Endodermal cell (in vitro differentiated cells): ENCODE measurements at regions not wholly inside any gene's neighbourhood (a gene's known extent, or its start where the extent isn't known, plus 50 kb on each side); places are given as distances from the start of the nearest gene placed in this dataset.
"Not testable (repeated sequence)": the region's sequence is repeated elsewhere in the genome, so short reads cannot be mapped to it uniquely, and the experiment has no call there.

Source experiments
- DNase-seq: peaks from one replicate; pipeline ENCODE4 v3.0.0-alpha.2; 2017
- H3K27ac ChIP-seq: 2 replicates; pipeline ENCODE4 v1.5.1; 2013; ENCODE audit warnings: mild to moderate bottlenecking, low read depth, low read length, moderate library complexity
- H3K27me3 ChIP-seq: 2 replicates; pipeline ENCODE4 v1.6.1; 2013; ENCODE audit warnings: mild to moderate bottlenecking, low read length, moderate library complexity; ENCODE audit not compliant: insufficient read depth, control insufficient read depth, poor library complexity, severe bottlenecking
- H3K36me3 ChIP-seq: 2 replicates; pipeline ENCODE4 v1.7.0; 2013; ENCODE audit warnings: mild to moderate bottlenecking, low read length, moderate library complexity; ENCODE audit not compliant: control insufficient read depth, insufficient read depth
- H3K4me1 ChIP-seq: one replicate; pipeline ENCODE4 v1.7.0; 2013; ENCODE audit warnings: low read length; ENCODE audit not compliant: control insufficient read depth, insufficient read depth
- H3K4me3 ChIP-seq: 2 replicates; pipeline ENCODE4 v1.5.1; 2013; ENCODE audit warnings: mild to moderate bottlenecking, low read length, moderate library complexity
- H3K9ac ChIP-seq: 2 replicates; pipeline ENCODE4 v1.6.1; 2013; ENCODE audit warnings: mild to moderate bottlenecking, low read length, moderate library complexity; ENCODE audit not compliant: poor library complexity, severe bottlenecking; ENCODE audit errors: extremely low read depth
- H3K9me3 ChIP-seq: 2 replicates; pipeline ENCODE4 v1.6.1; 2013; ENCODE audit warnings: mild to moderate bottlenecking, low read length, moderate library complexity; ENCODE audit not compliant: control insufficient read depth
- H3K27ac Mint-ChIP-seq: 2 replicates; pipeline ENCODE4 v1.8.0; 2020; ENCODE audit warnings: mixed read lengths
- H3K27me3 Mint-ChIP-seq: 2 replicates; pipeline ENCODE4 v1.8.0; 2021; ENCODE audit warnings: mild to moderate bottlenecking, mixed read lengths; ENCODE audit not compliant: insufficient read depth
- H3K36me3 Mint-ChIP-seq: 2 replicates; pipeline ENCODE4 v1.8.0; 2020; ENCODE audit warnings: low read depth, mixed read lengths
- H3K4me1 Mint-ChIP-seq: 2 replicates; pipeline ENCODE4 v1.8.0; 2020; ENCODE audit warnings: mixed read lengths
- H3K4me3 Mint-ChIP-seq: 2 replicates; pipeline ENCODE4 v1.8.0; 2020; ENCODE audit warnings: mild to moderate bottlenecking, moderate library complexity, mixed read lengths
- H3K9me3 Mint-ChIP-seq: 2 replicates; pipeline ENCODE4 v1.8.0; 2020; ENCODE audit warnings: mild to moderate bottlenecking, mixed read lengths
- CTCF ChIP-seq: fragments of 200-600 bp; sonication (generic); conservative IDR thresholded peaks from 2 replicates; pipeline ENCODE4 v1.5.0; 2021; ENCODE audit warnings: antibody characterized with exemption, mild to moderate bottlenecking
- WGBS, 2 experiments: methylation state at CpG; one replicate each; pipeline versions ENCODE4 v1.1.5 to v1.1.7; 2013; ENCODE audit warnings: missing lambda C conversion rate in 2 of 2, mixed read lengths in 1 of 2; ENCODE audit not compliant: insufficient coverage in 1 of 2, insufficient read length in 1 of 2; 5-methylcytosine and 5-hydroxymethylcytosine counted together

DNA sequence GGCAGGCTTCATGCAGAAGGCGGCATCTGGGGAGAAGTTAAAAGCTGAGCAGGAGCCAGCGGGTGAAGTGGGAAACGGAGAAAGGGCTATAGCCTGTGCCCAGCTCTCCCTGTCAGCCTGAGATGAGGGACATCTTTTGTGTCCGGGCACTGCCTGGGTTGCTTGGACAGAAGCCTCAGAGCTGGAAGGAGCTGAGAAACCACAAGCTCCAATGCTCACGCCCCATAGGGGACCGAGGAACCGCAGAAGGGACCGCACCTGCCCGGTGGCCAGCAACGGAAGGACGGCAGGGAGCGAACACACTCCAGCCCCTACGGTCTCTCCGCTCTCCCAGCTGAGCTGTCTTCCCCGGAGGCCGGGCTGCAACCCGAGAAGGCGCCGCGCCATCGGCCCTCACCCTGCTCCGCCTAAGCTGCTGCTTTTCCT lies 175.8 kb downstream of the NPIPB11 start:
- Mint-ChIP-seq H3K27me3 (no peaks in the 10 kb centered on the region), H3K36me3 (no peaks in the 10 kb centered on the region), H3K4me3 (no peak overlapping the region), H3K9me3 (no peaks in the 10 kb centered on the region), H3K27ac (no peak overlapping the region), H3K4me1 (peaks cover 2% of the 10 kb centered on the region)
- Histone ChIP-seq H3K9me3 (no peaks in the 10 kb centered on the region), H3K36me3 (no peaks in the 10 kb centered on the region), H3K9ac (no peak overlapping the region), H3K4me1 (no peaks in the 10 kb centered on the region), H3K27ac (no peak overlapping the region), H3K27me3 (no peaks in the 10 kb centered on the region), H3K4me3 (no peak overlapping the region)
- 64 to 83% methylated on average over 11 to 21 of the region's 22 CpGs for WGBS, 2 experiments
- no peak for TF ChIP-seq CTCF
- DNase-seq, result peak; percentile 80

DNA sequence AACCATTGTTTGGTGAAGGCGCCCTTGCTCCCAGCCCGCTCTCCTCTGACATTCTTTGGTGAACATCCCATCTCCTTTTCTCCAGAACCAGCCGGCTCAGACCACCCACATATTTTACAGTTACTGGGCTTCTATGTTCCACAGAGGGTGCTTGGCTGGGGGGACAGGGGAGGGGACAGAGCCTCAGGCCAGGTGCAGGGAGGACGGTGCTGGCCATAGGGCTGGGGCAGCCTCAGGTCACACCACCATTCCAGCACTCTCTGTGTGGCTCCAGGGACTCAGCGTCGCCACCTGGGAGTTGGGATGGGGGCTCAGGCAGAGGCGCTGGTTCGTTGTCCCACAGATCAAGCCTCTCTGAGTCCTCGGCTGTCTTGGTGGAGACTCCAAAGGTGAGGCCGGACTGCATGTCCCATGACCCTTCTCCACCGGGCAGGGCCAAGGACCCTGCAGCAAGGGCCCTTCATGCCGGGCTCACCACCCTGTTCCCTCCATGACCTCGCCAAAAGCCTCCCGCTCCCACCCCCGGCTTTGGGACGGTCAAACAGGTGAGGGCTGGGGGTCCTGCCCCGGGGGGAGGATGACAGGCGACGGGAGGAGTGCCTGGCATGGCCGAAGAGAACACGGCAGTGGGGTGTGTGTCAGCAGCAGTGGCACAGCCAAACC lies 176.4 kb downstream of the NPIPB11 start:
- H3K27ac Mint-ChIP-seq, result peak overlapping the region; percentile 21
- WGBS, 2 experiments, result 89 to 92% methylated on average over 9 to 20 of the region's 21 CpGs
- H3K4me1 ChIP-seq, H3K4me3 Mint-ChIP-seq, H3K9me3 Mint-ChIP-seq, H3K36me3 Mint-ChIP-seq, H3K27me3 ChIP-seq, H3K4me1 Mint-ChIP-seq, H3K9me3 ChIP-seq, H3K9ac ChIP-seq, H3K27me3 Mint-ChIP-seq, H3K27ac ChIP-seq, H3K4me3 ChIP-seq, H3K36me3 ChIP-seq, DNase-seq: not testable (repeated sequence)
- peak; percentile 23 for TF ChIP-seq CTCF

- H3K27me3 ChIP-seq, H3K4me3 Mint-ChIP-seq, H3K27ac ChIP-seq, H3K36me3 Mint-ChIP-seq, H3K4me3 ChIP-seq, H3K36me3 ChIP-seq, H3K27ac Mint-ChIP-seq, H3K4me1 ChIP-seq, H3K27me3 Mint-ChIP-seq, H3K9ac ChIP-seq, H3K4me1 Mint-ChIP-seq, DNase-seq, H3K9me3 Mint-ChIP-seq, H3K9me3 ChIP-seq: not testable (repeated sequence)
- WGBS, 2 experiments, result 60 to 95% methylated on average over 1 to 8 of the region's 8 CpGs
These were observed 176.9 kb downstream of the NPIPB11 start for GRCh38 chr16:29229616-29230005.

DNA sequence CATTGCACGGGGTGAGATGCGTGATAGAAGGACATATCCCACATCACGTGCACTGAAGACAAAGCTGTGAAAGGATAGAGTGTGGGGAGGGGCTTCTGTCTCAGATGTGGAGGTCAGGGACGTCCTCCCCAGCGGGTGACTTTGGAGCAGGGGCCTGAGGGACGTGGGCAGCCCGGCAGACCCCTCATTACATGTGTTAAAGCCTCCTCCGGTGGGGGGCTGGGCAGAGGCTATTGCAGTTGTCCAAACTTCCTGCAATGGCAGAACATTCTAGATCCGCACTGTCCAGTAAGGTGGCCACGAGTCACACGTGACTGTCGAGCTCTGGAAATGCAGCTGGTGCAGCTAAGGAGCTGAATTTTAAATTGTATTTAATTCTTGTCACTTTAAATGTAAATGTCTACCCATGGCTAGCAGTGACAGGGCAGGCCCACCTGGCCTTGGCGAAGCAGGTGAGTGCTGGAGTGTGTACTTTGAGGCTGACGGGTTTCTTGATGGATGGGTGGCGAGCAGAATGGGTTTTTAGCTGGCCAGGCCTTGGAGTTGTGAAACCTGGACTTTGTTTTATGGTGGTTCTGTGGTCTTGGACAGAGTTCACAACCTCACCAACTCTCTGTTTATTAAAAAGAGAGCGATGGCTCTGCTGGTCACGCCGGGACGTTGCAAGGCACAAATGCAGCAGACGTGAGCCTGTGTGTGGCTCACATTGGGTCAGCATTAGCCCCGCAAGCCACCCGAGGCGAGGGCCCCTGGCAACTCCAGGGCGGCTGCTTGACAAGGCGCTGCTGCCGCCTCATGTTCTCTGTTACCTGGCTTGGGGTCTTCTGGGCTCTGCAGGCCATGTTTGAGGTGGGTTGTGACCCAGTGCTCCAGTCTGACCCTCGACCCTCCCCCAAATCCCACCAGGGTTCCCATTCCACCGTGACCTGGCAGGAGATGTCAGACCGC lies 177.6 kb downstream of the NPIPB11 start:
- 95 to 96% methylated on average over 6 to 24 of the region's 29 CpGs for WGBS, 2 experiments
- not testable (repeated sequence) for H3K36me3 Mint-ChIP-seq, H3K9me3 Mint-ChIP-seq, H3K4me3 Mint-ChIP-seq, H3K9me3 ChIP-seq, H3K4me1 ChIP-seq, H3K27ac Mint-ChIP-seq, H3K4me3 ChIP-seq, H3K27ac ChIP-seq, H3K9ac ChIP-seq, DNase-seq, H3K27me3 Mint-ChIP-seq, H3K36me3 ChIP-seq, H3K4me1 Mint-ChIP-seq, H3K27me3 ChIP-seq
